H1 (cell line): ENCODE measurements at regions not wholly inside any gene's neighbourhood (a gene's known extent, or its start where the extent isn't known, plus 50 kb on each side); places are given as distances from the start of the nearest gene placed in this dataset.

ENCODE experiments used
- CTCF ChIA-PET: fragments of 300-600 bp; sonication (Branson Sonifier 250); formaldehyde crosslinking; loops from one replicate; lab custom pipeline; 2021; ENCODE audit not compliant: partially characterized antibody; lab: Charles Lee
- POLR2A ChIA-PET: fragments of 300-600 bp; sonication (Branson Sonifier 250); formaldehyde crosslinking; loops from one replicate; lab custom pipeline; 2021; ENCODE audit warnings: inconsistent platforms; ENCODE audit not compliant: partially characterized antibody; lab: Charles Lee
- DNase-seq, 2 experiments: peaks; one replicate each; pipeline versions ENCODE4 v3.0.0 to v3.0.0-alpha.2; 2010 to 2022; ENCODE audit warnings: low spot score in 2 of 2, low read depth in 1 of 2, mixed read lengths in 1 of 2
- FAIRE-seq: peaks from 2 replicates; lab custom pipeline; 2011; peaks lifted over from hg19 to GRCh38; lab: Jason Lieb, UNC
- H2AFZ ChIP-seq: 2 replicates; pipeline ENCODE4 v1.8.1; 2012; ENCODE audit warnings: low read length, inconsistent platforms
- H2AK5ac ChIP-seq: 2 replicates; pipeline ENCODE4 v1.6.1; 2013; ENCODE audit warnings: low read depth, low read length
- H2BK120ac ChIP-seq: replicated peaks from 2 replicates; pipeline ENCODE3; 2013; ENCODE audit warnings: low read depth, low read length, inconsistent platforms
- H2BK12ac ChIP-seq: 2 replicates; pipeline ENCODE4 v1.6.1; 2013; ENCODE audit warnings: low read depth, low read length
- H2BK15ac ChIP-seq: 2 replicates; pipeline ENCODE4 v1.6.1; 2013; ENCODE audit warnings: low read length
- H2BK20ac ChIP-seq: 2 replicates; pipeline ENCODE4 v1.6.1; 2013; ENCODE audit warnings: low read length
- H2BK5ac ChIP-seq: 2 replicates; pipeline ENCODE4 v1.6.1; 2013; ENCODE audit warnings: low read depth, low read length
- H3K14ac ChIP-seq: 2 replicates; pipeline ENCODE4 v1.6.1; 2013; ENCODE audit warnings: inconsistent platforms; ENCODE audit not compliant: insufficient read length
- H3K18ac ChIP-seq: 2 replicates; pipeline ENCODE4 v1.6.1; 2013; ENCODE audit warnings: low read length; ENCODE audit errors: extremely low read depth
- H3K23ac ChIP-seq: 2 replicates; pipeline ENCODE4 v1.6.1; 2013; ENCODE audit warnings: inconsistent platforms; ENCODE audit not compliant: insufficient read length
- H3K23me2 ChIP-seq: 2 replicates; pipeline ENCODE4 v1.6.1; 2013; ENCODE audit warnings: low read depth, low read length
- H3K27ac ChIP-seq: 2 replicates; pipeline ENCODE4 v1.6.1; 2011; ENCODE audit warnings: low read depth, low read length, inconsistent platforms
- H3K27me3 ChIP-seq, 4 experiments: replicated peaks in 1 of 4; 1 replicate in 1 of 4; 2 replicates in 3 of 4; pipeline versions ENCODE4 v1.6.1 to v1.8.1; 2011 to 2013; ENCODE audit warnings: low read length in 3 of 4, mild to moderate bottlenecking in 3 of 4, inconsistent platforms in 2 of 4, mixed read lengths in 2 of 4, moderate library complexity in 1 of 4; ENCODE audit not compliant: control insufficient read depth in 3 of 4, insufficient read depth in 3 of 4; ENCODE audit errors: extremely low read depth in 1 of 4
- H3K36me3 ChIP-seq, 4 experiments: 2 replicates each; pipeline versions ENCODE4 v1.6.1 to v1.8.1; 2011 to 2013; ENCODE audit warnings: mild to moderate bottlenecking in 4 of 4, low read length in 3 of 4, moderate library complexity in 2 of 4, control low read depth in 1 of 4, inconsistent platforms in 1 of 4; ENCODE audit not compliant: insufficient read depth in 4 of 4, control insufficient read depth in 2 of 4
- H3K4ac ChIP-seq: replicated peaks from 2 replicates; pipeline ENCODE3; 2013; ENCODE audit warnings: low read length, low read depth, mixed read lengths, inconsistent platforms; ENCODE audit not compliant: insufficient read length
- H3K4me1 ChIP-seq, 4 experiments: replicated peaks in 1 of 4; 1 replicate in 1 of 4; 2 replicates in 3 of 4; pipeline versions ENCODE4 v1.6.1 to v1.8.1; 2011 to 2013; ENCODE audit warnings: low read length in 3 of 4, inconsistent platforms in 2 of 4, mixed read lengths in 1 of 4; ENCODE audit not compliant: insufficient read depth in 4 of 4, control insufficient read depth in 3 of 4
- H3K4me2 ChIP-seq, 2 experiments: 2 replicates each; pipeline versions ENCODE4 v1.6.1 to v1.8.1; 2011 to 2013; ENCODE audit warnings: low read depth in 2 of 2, low read length in 2 of 2, control low read depth in 1 of 2, inconsistent platforms in 1 of 2, mild to moderate bottlenecking in 1 of 2; ENCODE audit not compliant: insufficient read depth in 1 of 2
- H3K4me3 ChIP-seq, 4 experiments: fragments of 200-600, 300-600 bp in 1 of 4; sonication (generic), shearing (Covaris generic), sonication (Bioruptor Twin) in 1 of 4; 2 replicates each; pipeline versions ENCODE4 v1.5.1 to v1.8.1; 2011 to 2016; ENCODE audit warnings: low read length in 4 of 4, low read depth in 3 of 4, control low read depth in 2 of 4, inconsistent platforms in 2 of 4, mild to moderate bottlenecking in 2 of 4, mixed read lengths in 1 of 4, moderate library complexity in 1 of 4; ENCODE audit not compliant: insufficient read depth in 2 of 4; ENCODE audit errors: extremely low read depth in 1 of 4
- H3K56ac ChIP-seq: replicated peaks from 2 replicates; pipeline ENCODE3; 2013; ENCODE audit warnings: low read depth, mild to moderate bottlenecking, mixed read lengths, low read length, inconsistent platforms; ENCODE audit not compliant: insufficient read length
- H3K79me1 ChIP-seq: 2 replicates; pipeline ENCODE4 v1.6.1; 2013; ENCODE audit warnings: low read depth, low read length, control low read depth
- H3K79me2 ChIP-seq, 2 experiments: 2 replicates each; pipeline versions ENCODE4 v1.6.1 to v1.8.1; 2012 to 2013; ENCODE audit warnings: low read length in 2 of 2, mild to moderate bottlenecking in 2 of 2, inconsistent platforms in 1 of 2; ENCODE audit not compliant: insufficient read depth in 2 of 2, control insufficient read depth in 1 of 2
- H3K9ac ChIP-seq, 4 experiments: replicated peaks in 1 of 4; 1 replicate in 1 of 4; 2 replicates in 3 of 4; pipeline versions ENCODE4 v1.6.1 to v1.8.1; 2011 to 2013; ENCODE audit warnings: low read depth in 3 of 4, low read length in 3 of 4, control low read depth in 2 of 4, mild to moderate bottlenecking in 2 of 4, moderate library complexity in 2 of 4, inconsistent platforms in 1 of 4; ENCODE audit errors: extremely low read depth in 1 of 4
- H3K9me3 ChIP-seq, 2 experiments: 2 replicates each; pipeline versions ENCODE4 v1.6.1 to v1.8.1; 2012 to 2013; ENCODE audit warnings: mild to moderate bottlenecking in 2 of 2, moderate library complexity in 2 of 2, control low read depth in 1 of 2, inconsistent platforms in 1 of 2, low read depth in 1 of 2, low read length in 1 of 2, mixed read lengths in 1 of 2; ENCODE audit not compliant: insufficient read depth in 2 of 2
- H4K20me1 ChIP-seq, 2 experiments: replicated peaks in 1 of 2; 2 replicates each; pipeline versions ENCODE3 to v1.8.1; 2011 to 2013; ENCODE audit warnings: inconsistent platforms in 2 of 2, low read length in 2 of 2, mild to moderate bottlenecking in 1 of 2; ENCODE audit not compliant: insufficient read depth in 2 of 2, control insufficient read depth in 1 of 2
- H4K5ac ChIP-seq: 2 replicates; pipeline ENCODE4 v1.6.1; 2013; ENCODE audit warnings: low read length, low read depth, mixed read lengths, inconsistent platforms; ENCODE audit not compliant: insufficient read length
- H4K8ac ChIP-seq: 2 replicates; pipeline ENCODE4 v1.8.0; 2013; ENCODE audit warnings: mild to moderate bottlenecking, moderate library complexity, low read length, inconsistent platforms; ENCODE audit not compliant: insufficient read depth; ENCODE audit errors: extremely low read depth
- H4K91ac ChIP-seq: replicated peaks from 2 replicates; pipeline ENCODE3; 2013; ENCODE audit warnings: low read length, mixed read lengths, inconsistent platforms; ENCODE audit not compliant: insufficient read length
- CBX5 ChIP-seq: fragments of 300-800, 300-1000 bp; sonication (generic); IDR thresholded peaks from 2 replicates; pipeline ENCODE4 v1.7.1; 2016; ENCODE audit warnings: antibody characterized with exemption, low read length, low read depth
- CHD1 ChIP-seq: IDR thresholded peaks from 2 replicates; pipeline ENCODE4 v1.6.1; 2012; ENCODE audit warnings: low read depth, low read length, improper control_type of control experiment
- EP300 ChIP-seq, 2 experiments: IDR thresholded peaks; 1 replicate in 1 of 2; 2 replicates in 1 of 2; pipeline ENCODE4 v1.6.1; 2011 to 2012; ENCODE audit warnings: low read depth in 2 of 2, low read length in 2 of 2, mild to moderate bottlenecking in 2 of 2, borderline replicate concordance in 1 of 2, inconsistent platforms in 1 of 2, moderate library complexity in 1 of 2
- HDAC2 ChIP-seq, 2 experiments: fragments of 300-600 bp in 1 of 2; sonication (generic) in 1 of 2; IDR thresholded peaks; 2 replicates each; pipeline ENCODE4 v1.6.1; 2011 to 2012; ENCODE audit warnings: low read depth in 2 of 2, low read length in 2 of 2, mild to moderate bottlenecking in 2 of 2, moderate library complexity in 2 of 2, borderline replicate concordance in 1 of 2, inconsistent platforms in 1 of 2
- POU5F1 ChIP-seq: IDR thresholded peaks from 2 replicates; pipeline ENCODE4 v1.6.1; 2011; ENCODE audit warnings: low read depth, mild to moderate bottlenecking, low read length, moderate library complexity
- SIN3A ChIP-seq, 2 experiments: IDR thresholded peaks in 1 of 2; conservative IDR thresholded peaks in 1 of 2; 2 replicates each; pipeline ENCODE4 v1.6.1; 2011 to 2012; ENCODE audit warnings: low read length in 2 of 2, improper control_type of control experiment in 1 of 2, low read depth in 1 of 2, mild to moderate bottlenecking in 1 of 2
- SRF ChIP-seq: IDR thresholded peaks from 2 replicates; pipeline ENCODE4 v1.6.1; 2011; ENCODE audit warnings: mild to moderate bottlenecking, low read depth, low read length, moderate library complexity
- TEAD4 ChIP-seq: IDR thresholded peaks from 2 replicates; pipeline ENCODE4 v1.6.1; 2012; ENCODE audit warnings: low read depth, low read length, inconsistent platforms, mixed read lengths
- WGBS, 2 experiments: shearing (Covaris generic) in 1 of 2; methylation state at CpG; one replicate each; pipeline versions ENCODE4 v1.1.6 to v1.1.7; 2013 to 2015; ENCODE audit warnings: low lambda C conversion rate in 2 of 2, mixed read lengths in 2 of 2, inconsistent platforms in 1 of 2, low coverage in 1 of 2, missing lambda C conversion rate in 1 of 2; ENCODE audit not compliant: insufficient replicate concordance in 2 of 2, insufficient coverage in 1 of 2, insufficient read length in 1 of 2; ENCODE audit errors: extremely low coverage in 1 of 2, missing lambda C conversion rate in 1 of 2; 5-methylcytosine and 5-hydroxymethylcytosine counted together

DNA sequence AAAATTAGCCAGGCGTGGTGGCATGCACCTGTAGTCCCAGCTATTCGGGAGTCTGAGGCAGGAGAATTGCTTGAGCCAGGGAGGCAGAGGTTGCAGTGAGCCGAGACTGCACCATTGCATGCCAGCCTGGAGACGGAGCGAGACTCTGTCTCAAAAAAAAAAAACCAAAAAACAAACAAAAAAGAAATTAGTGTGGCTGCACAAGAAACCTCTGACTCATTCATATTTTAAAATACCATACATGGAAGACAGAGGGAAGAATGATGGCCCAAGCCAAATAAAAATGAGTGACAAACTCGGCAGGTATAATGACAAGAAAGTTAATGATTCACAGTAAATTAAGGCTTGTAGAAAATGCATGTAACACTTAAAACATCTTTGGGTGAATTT, 875.8 kb downstream of the EPHA4 start:
- no peak overlapping the region for H3K4me2 ChIP-seq
- TF ChIP-seq TEAD4 (no peak), EP300 (IDR thresholded peaks at IDR 0.05; ENCODE audit: borderline replicate concordance in 1 of 2, low read depth in 2 of 2, low read length in 2 of 2) (no peak), POU5F1 (no peak), CHD1 (no peak), SIN3A (conservative IDR thresholded peaks at IDR 0.05 in 1 of 2, IDR thresholded peaks at IDR 0.05 in 1 of 2; ENCODE audit: low read depth in 1 of 2, low read length in 2 of 2) (no peak), CBX5 (no peak), SRF (no peak), HDAC2 (IDR thresholded peaks at IDR 0.05; ENCODE audit: borderline replicate concordance in 1 of 2, low read depth in 2 of 2, low read length in 2 of 2) (no peak)
- no peaks in the 10 kb centered on the region for H3K23me2 ChIP-seq
- H2BK15ac ChIP-seq = no peak overlapping the region
- ChIA-PET CTCF (interaction anchor here (0.6 kb wide), 1 partner anchor 95 kb away, joined by 5 read pairs; no protein-coding TSS in a partner anchor), POLR2A (no interaction called here)
- no peaks in the 10 kb centered on the region for H3K79me2 ChIP-seq
- no peak overlapping the region for H2BK120ac ChIP-seq
- 100% methylated on average over 5 of the region's 6 CpGs; no CpG with 5 or more reads in 1 of the 2 experiments for WGBS, 2 experiments
- H3K27ac ChIP-seq = no peak overlapping the region
- no peak overlapping the region for H4K8ac ChIP-seq
- no peaks in the 10 kb centered on the region for H3K79me1 ChIP-seq
- no peak overlapping the region for H2BK5ac ChIP-seq
- H2BK12ac ChIP-seq = no peak overlapping the region
- H3K9me3 ChIP-seq = 0 out of 4 replicates have a peak, but pooled peaks cover 0 to 7% of the 10 kb centered on the region in 2 experiments
- no peak overlapping the region for H3K9ac ChIP-seq
- no peaks in the 10 kb centered on the region for H3K4me1 ChIP-seq
- no peak for DNase-seq
- no peak for FAIRE-seq
- no peak overlapping the region for H3K4me3 ChIP-seq
- no peak overlapping the region for H2BK20ac ChIP-seq
- H2AK5ac ChIP-seq = no peak overlapping the region
- no peak overlapping the region for H3K56ac ChIP-seq
- no peak overlapping the region for H3K23ac ChIP-seq
- H3K4ac ChIP-seq = no peak overlapping the region
- no peaks in the 10 kb centered on the region for H4K20me1 ChIP-seq
- H3K18ac ChIP-seq = no peak overlapping the region
- no peak overlapping the region for H4K91ac ChIP-seq
- H2AFZ ChIP-seq = no peak overlapping the region
- H4K5ac ChIP-seq = no peak overlapping the region
- no peaks in the 10 kb centered on the region for H3K36me3 ChIP-seq
- no peak overlapping the region for H3K14ac ChIP-seq
- H3K27me3 ChIP-seq = no peaks in the 10 kb centered on the region
